ENCODE measurements at regions not wholly inside any gene's neighbourhood (a gene's known extent, or its start where the extent isn't known, plus 50 kb on each side); places are given as distances from the start of the nearest gene placed in this dataset.

- TF ChIP-seq, protein P1, sequence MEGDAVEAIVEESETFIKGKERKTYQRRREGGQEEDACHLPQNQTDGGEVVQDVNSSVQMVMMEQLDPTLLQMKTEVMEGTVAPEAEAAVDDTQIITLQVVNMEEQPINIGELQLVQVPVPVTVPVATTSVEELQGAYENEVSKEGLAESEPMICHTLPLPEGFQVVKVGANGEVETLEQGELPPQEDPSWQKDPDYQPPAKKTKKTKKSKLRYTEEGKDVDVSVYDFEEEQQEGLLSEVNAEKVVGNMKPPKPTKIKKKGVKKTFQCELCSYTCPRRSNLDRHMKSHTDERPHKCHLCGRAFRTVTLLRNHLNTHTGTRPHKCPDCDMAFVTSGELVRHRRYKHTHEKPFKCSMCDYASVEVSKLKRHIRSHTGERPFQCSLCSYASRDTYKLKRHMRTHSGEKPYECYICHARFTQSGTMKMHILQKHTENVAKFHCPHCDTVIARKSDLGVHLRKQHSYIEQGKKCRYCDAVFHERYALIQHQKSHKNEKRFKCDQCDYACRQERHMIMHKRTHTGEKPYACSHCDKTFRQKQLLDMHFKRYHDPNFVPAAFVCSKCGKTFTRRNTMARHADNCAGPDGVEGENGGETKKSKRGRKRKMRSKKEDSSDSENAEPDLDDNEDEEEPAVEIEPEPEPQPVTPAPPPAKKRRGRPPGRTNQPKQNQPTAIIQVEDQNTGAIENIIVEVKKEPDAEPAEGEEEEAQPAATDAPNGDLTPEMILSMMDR (conservative IDR thresholded peaks at IDR 0.05): no peak
- no peak for TF ChIP-seq ZFX (IDR thresholded peaks at IDR 0.05)
These were observed 403.0 kb upstream of the ASIC2 start for GRCh38 chr17:33696102-33696501.
